Activated CD4-positive, alpha-beta T cell treated with anti-CD3 and anti-CD28 coated beads for 36 hours (primary cell): ENCODE measurements at regions not wholly inside any gene's neighbourhood (a gene's known extent, or its start where the extent isn't known, plus 50 kb on each side); places are given as distances from the start of the nearest gene placed in this dataset.
"Not testable (repeated sequence)": the region's sequence is repeated elsewhere in the genome, so short reads cannot be mapped to it uniquely, and the experiment has no call there.

Experiments
- ATAC-seq: fragments of 200-7000 bp; cut with Tn5 transposase; one replicate; pipeline ENCODE4 v1.10.0; 2021; ENCODE audit warnings: mild to moderate bottlenecking, moderate library complexity
- CTCF ChIA-PET: fragments of 350-600 bp; sonication (Branson Sonifier 250); formaldehyde crosslinking; loops from one replicate; lab custom pipeline; 2021; ENCODE audit warnings: antibody characterized with exemption; lab: Charles Lee
- POLR2A ChIA-PET: fragments of 350-600 bp; sonication (Branson Sonifier 250); formaldehyde crosslinking; loops from one replicate; lab custom pipeline; 2021; ENCODE audit warnings: antibody characterized with exemption, inconsistent platforms; lab: Charles Lee
- DNase-seq: peaks from one replicate; pipeline ENCODE4 v3.0.0-alpha.2; 2020
- H3K27ac Mint-ChIP-seq: one replicate; pipeline ENCODE4 v1.8.0; 2021; ENCODE audit warnings: mixed read lengths
- H3K27me3 Mint-ChIP-seq: one replicate; pipeline ENCODE4 v1.8.0; 2021; ENCODE audit warnings: mixed read lengths
- H3K36me3 Mint-ChIP-seq: one replicate; pipeline ENCODE4 v1.8.0; 2021; ENCODE audit warnings: low read depth, mixed read lengths
- H3K4me1 Mint-ChIP-seq: one replicate; pipeline ENCODE4 v1.8.0; 2021; ENCODE audit warnings: mixed read lengths
- H3K4me3 Mint-ChIP-seq: one replicate; pipeline ENCODE4 v1.8.0; 2021; ENCODE audit warnings: mild to moderate bottlenecking, moderate library complexity, mixed read lengths
- H3K9me3 Mint-ChIP-seq: one replicate; pipeline ENCODE4 v1.8.0; 2021; ENCODE audit warnings: low read depth, mixed read lengths
- intact Hi-C, 2 experiments: fragments of 100-400 bp; cut with DNase I in 1 of 2; cut with micrococcal nuclease in 1 of 2; formaldehyde crosslinking; loops; one replicate each; pipeline versions ENCODE4 v1.14.2 to v1.15.1; 2022 to 2024; cut with DNase I, micrococcal nuclease

GRCh38 chr2:2653231-2653630 is 322.2 kb upstream of the MYT1L start:
- H3K36me3 Mint-ChIP-seq: no peaks in the 10 kb centered on the region
- no peak overlapping the region for H3K27ac Mint-ChIP-seq
- peaks cover 8% of the 10 kb centered on the region for H3K4me1 Mint-ChIP-seq
- no peak overlapping the region for H3K4me3 Mint-ChIP-seq
- ATAC-seq (no peak), DNase-seq (no peak)
- H3K9me3 Mint-ChIP-seq: peaks cover 2% of the 10 kb centered on the region
- POLR2A ChIA-PET: no interaction called here
- H3K27me3 Mint-ChIP-seq: no peaks in the 10 kb centered on the region
- CTCF ChIA-PET: no interaction called here
- intact Hi-C loops: no loop called here

GRCh38 chr2:2650608-2651375 is 319.7 kb upstream of the MYT1L start:
- no peaks in the 10 kb centered on the region for H3K36me3 Mint-ChIP-seq
- H3K4me3 Mint-ChIP-seq: no peak overlapping the region
- POLR2A ChIA-PET: no interaction called here
- intact Hi-C loops: no loop called here
- no peaks in the 10 kb centered on the region for H3K27me3 Mint-ChIP-seq
- H3K4me1 Mint-ChIP-seq: peaks cover 24% of the 10 kb centered on the region
- no peak overlapping the region for H3K27ac Mint-ChIP-seq
- CTCF ChIA-PET: no interaction called here
- no peak for DNase-seq
- H3K9me3 Mint-ChIP-seq: no peaks in the 10 kb centered on the region
- no peak for ATAC-seq

GRCh38 chr2:2649109-2650072 is 318.3 kb upstream of the MYT1L start:
- Mint-ChIP-seq H3K27ac (no peak overlapping the region), H3K27me3 (no peaks in the 10 kb centered on the region), H3K4me1 (peaks cover 29% of the 10 kb centered on the region), H3K9me3 (no peaks in the 10 kb centered on the region), H3K36me3 (no peaks in the 10 kb centered on the region), H3K4me3 (no peak overlapping the region)
- ATAC-seq: no peak
- intact Hi-C loops: no loop called here
- POLR2A ChIA-PET: no interaction called here
- CTCF ChIA-PET: no interaction called here
- no peak for DNase-seq

- ATAC-seq: peak; percentile 23
Measured at GRCh38 chr2:2648094-2648493, 317.0 kb upstream of the MYT1L start.

GRCh38 chr2:2647141-2647541 is 316.1 kb upstream of the MYT1L start:
- ChIA-PET CTCF (interaction anchor here (0.7 to 1.1 kb wide), 3 partner anchors 10 to 476 kb away, joined by 3 to 6 read pairs (median 3); no protein-coding TSS in a partner anchor), POLR2A (no interaction called here)
- intact Hi-C loops: loop anchor here in 1 of 2 experiments (2.0 kb wide), 2 partner anchors 36 to 732 kb away; partner anchors contain the start of gene TRAPPC12

More at GRCh38 chr2:2648094-2648493, 317.0 kb upstream of the MYT1L start:
- intact Hi-C loops: no loop called here
- Mint-ChIP-seq H3K4me1 (peaks cover 38% of the 10 kb centered on the region), H3K4me3 (no peak overlapping the region), H3K27ac (no peak overlapping the region), H3K27me3 (no peaks in the 10 kb centered on the region), H3K9me3 (no peaks in the 10 kb centered on the region), H3K36me3 (no peaks in the 10 kb centered on the region)
- POLR2A ChIA-PET: no interaction called here
- CTCF ChIA-PET: no interaction called here
- peak; percentile 39 for DNase-seq

GRCh38 chr2:2646433-2647051 is 315.5 kb upstream of the MYT1L start:
- ChIA-PET CTCF (interaction anchor here (0.7 to 1.1 kb wide), 3 partner anchors 11 to 475 kb away, joined by 3 to 6 read pairs (median 3); no protein-coding TSS in a partner anchor), POLR2A (no interaction called here)
- Mint-ChIP-seq H3K4me1 (peaks cover 38% of the 10 kb centered on the region), H3K4me3 (peak overlapping the region; percentile 49), H3K36me3 (no peaks in the 10 kb centered on the region), H3K27me3 (no peaks in the 10 kb centered on the region), H3K27ac (peak overlapping the region; percentile 78), H3K9me3 (no peaks in the 10 kb centered on the region)
- peak; percentile 78 for DNase-seq
- intact Hi-C loops: loop anchor here (1.0 to 2.0 kb wide), 3 partner anchors 33 to 732 kb away; partner anchors contain the start of gene TRAPPC12 (in 1 of the 2)
- peak; percentile 95 for ATAC-seq

More at GRCh38 chr2:2647141-2647541, 316.1 kb upstream of the MYT1L start:
- peak; percentile 57 for ATAC-seq
- Mint-ChIP-seq H3K9me3 (no peaks in the 10 kb centered on the region), H3K36me3 (no peaks in the 10 kb centered on the region), H3K4me3 (peak overlapping the region; percentile 49), H3K4me1 (peaks cover 38% of the 10 kb centered on the region), H3K27ac (peak overlapping the region; percentile 78), H3K27me3 (no peaks in the 10 kb centered on the region)
- peak; percentile 56 for DNase-seq

GRCh38 chr2:2645162-2645855 is 314.2 kb upstream of the MYT1L start:
- Mint-ChIP-seq H3K4me3 (no peak overlapping the region), H3K27ac (no peak overlapping the region), H3K36me3 (no peaks in the 10 kb centered on the region), H3K27me3 (no peaks in the 10 kb centered on the region), H3K4me1 (peaks cover 40% of the 10 kb centered on the region), H3K9me3 (no peaks in the 10 kb centered on the region)
- CTCF ChIA-PET: no interaction called here
- intact Hi-C loops: no loop called here
- no peak for DNase-seq
- ATAC-seq: no peak
- POLR2A ChIA-PET: no interaction called here

- CTCF ChIA-PET: not testable (repeated sequence)
Measured at GRCh38 chr2:2644751-2645150, 313.7 kb upstream of the MYT1L start.

GRCh38 chr2:2644040-2644439 is 313.0 kb upstream of the MYT1L start:
- no peaks in the 10 kb centered on the region for H3K9me3 Mint-ChIP-seq
- CTCF ChIA-PET: interaction anchor here (0.6 kb wide), 1 partner anchor 166 kb away, joined by 3 read pairs; no protein-coding TSS in a partner anchor
- no peak for DNase-seq
- POLR2A ChIA-PET: no interaction called here
- peak overlapping the region; percentile 59 for H3K27ac Mint-ChIP-seq
- H3K36me3 Mint-ChIP-seq: no peaks in the 10 kb centered on the region
- H3K4me1 Mint-ChIP-seq: peaks cover 40% of the 10 kb centered on the region
- intact Hi-C loops: no loop called here
- peaks cover 1% of the 10 kb centered on the region for H3K27me3 Mint-ChIP-seq
- no peak overlapping the region for H3K4me3 Mint-ChIP-seq
- ATAC-seq: no peak

More at GRCh38 chr2:2644751-2645150, 313.7 kb upstream of the MYT1L start:
- ATAC-seq, H3K27ac Mint-ChIP-seq, H3K9me3 Mint-ChIP-seq, H3K36me3 Mint-ChIP-seq, H3K27me3 Mint-ChIP-seq, POLR2A ChIA-PET, H3K4me3 Mint-ChIP-seq, intact Hi-C loops, DNase-seq: not testable (repeated sequence)
- H3K4me1 Mint-ChIP-seq: peaks cover 40% of the 10 kb centered on the region

- Mint-ChIP-seq H3K9me3 (no peaks in the 10 kb centered on the region), H3K27ac (no peak overlapping the region), H3K4me1 (peaks cover 39% of the 10 kb centered on the region), H3K36me3 (no peaks in the 10 kb centered on the region), H3K4me3 (no peak overlapping the region), H3K27me3 (peaks cover 2% of the 10 kb centered on the region)
- POLR2A ChIA-PET: no interaction called here
- intact Hi-C loops: no loop called here
- DNase-seq (no peak), ATAC-seq (no peak)
- CTCF ChIA-PET: interaction anchor here (0.6 kb wide), 1 partner anchor 167 kb away, joined by 3 read pairs; no protein-coding TSS in a partner anchor
Measured at GRCh38 chr2:2642906-2643890, 312.1 kb upstream of the MYT1L start.
